COLO668 (cell line): ENCODE measurements at regions not wholly inside any gene's neighbourhood (a gene's known extent, or its start where the extent isn't known, plus 50 kb on each side); places are given as distances from the start of the nearest gene placed in this dataset.
"Not testable (repeated sequence)": the region's sequence is repeated elsewhere in the genome, so short reads cannot be mapped to it uniquely, and the experiment has no call there.

Source experiments
- DNase-seq: peaks from one replicate; lab custom pipeline; 2025; ENCODE audit not compliant: unreplicated experiment; lab: John Stamatoyannopoulos, UW

DNA sequence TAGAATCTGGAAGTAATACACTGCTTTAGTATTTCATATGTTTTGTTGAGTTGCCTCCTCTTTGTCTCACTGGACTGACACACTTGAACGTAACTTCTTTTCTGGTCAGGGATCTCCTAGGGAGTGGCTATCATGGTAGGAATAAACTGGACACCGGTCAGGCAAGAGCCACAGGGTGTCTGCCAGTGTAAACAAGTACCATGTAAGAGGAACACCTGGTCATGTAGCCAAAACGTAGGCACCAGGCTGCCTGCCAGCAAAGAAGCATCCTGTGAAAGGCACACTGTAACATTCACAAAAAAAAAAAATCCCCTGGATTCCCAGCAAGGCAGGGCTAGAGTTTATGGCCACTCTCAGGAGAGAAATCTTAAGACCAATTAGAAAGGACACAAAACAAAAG is 372.8 kb upstream of the RND3 start:
- DNase-seq = no peak

DNA sequence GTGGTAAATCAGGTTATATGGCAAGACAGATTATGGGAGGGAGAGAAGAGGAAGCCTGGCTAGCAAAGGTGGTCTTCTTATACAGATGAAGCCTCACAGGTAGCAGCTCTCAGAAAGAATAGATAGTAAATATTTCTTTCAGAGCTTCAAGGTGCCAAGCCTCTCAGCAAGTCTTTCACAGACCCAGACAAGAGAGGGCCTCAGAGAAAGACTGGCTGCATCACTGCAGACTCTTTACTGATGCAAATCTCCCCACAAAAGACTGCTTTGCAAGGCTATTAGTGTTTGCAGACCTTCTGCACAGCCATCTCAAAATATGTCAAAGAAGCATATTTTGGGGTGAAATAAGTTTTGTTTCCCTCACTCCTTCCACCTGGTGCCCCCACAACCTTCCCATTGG is 372.4 kb upstream of the RND3 start:
- DNase-seq = no peak

DNA sequence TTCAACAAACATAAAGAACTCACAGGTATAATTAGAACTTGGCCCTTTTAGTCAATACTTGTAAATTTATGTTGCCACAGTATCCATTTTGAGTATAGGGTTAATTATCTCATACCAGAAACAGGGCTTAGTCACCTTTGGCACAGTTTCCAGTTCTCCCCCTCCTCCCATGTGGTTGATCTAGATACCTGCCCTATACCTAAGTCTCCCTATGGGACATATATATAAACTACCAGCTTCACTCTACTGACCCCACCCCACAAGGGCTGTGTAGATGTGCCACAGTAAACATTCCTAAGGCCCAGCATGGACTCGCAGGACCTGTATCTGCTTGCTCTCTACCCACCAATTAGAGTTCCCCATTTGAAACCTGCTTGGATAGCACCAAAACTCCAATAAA is 371.7 kb upstream of the RND3 start:
- DNase-seq = no peak

DNA sequence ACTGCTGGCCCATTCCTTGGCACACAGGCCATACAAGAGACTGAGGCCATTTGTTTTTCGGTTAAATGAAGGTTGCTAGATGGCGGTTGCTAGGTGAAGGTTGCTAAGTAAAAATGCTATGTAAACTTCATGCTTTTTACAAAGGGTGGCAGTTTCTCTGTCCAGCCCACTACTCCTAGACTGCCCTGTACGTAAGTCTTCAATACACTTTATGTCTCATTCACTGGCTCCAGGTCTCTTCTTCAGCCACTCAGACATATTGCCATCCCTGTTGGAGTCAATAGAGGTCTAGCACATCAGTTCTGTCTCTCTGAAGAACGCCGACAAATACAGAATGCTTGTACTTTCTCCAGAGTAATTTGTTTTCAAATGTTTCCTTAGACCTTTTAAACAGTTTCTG is 370.9 kb upstream of the RND3 start:
- DNase-seq = no peak

DNA sequence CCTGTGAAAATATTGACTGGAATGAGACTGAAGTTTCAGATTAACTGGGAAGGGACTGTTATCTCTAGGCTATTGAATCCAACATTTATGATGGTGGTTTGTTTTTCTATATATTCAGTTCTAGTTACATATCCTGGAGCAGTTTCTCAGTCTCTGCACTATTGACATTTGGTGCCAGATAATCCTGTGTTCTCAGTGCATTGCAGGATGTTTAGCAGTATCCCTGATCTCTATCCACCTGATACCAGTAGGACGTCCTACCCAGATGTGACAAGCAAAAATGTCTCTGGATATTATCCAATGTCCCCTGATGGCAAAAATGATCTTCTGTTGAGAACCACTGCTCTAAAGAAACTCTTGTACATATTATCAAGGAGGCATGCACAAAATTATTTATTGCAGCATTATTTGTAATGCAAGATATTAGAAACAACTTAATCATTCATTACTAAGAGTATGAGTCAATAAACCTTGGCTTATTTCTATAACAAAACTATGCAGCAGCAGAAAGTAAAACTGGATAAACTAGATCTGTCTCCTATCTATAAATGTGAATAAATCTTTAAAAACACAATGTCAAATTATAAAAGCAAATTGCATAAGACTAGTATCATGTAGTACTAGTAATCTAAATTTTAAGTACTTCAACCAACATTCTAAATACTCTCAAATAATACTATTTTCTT is 369.3 kb upstream of the RND3 start:
- no peak for DNase-seq

DNA sequence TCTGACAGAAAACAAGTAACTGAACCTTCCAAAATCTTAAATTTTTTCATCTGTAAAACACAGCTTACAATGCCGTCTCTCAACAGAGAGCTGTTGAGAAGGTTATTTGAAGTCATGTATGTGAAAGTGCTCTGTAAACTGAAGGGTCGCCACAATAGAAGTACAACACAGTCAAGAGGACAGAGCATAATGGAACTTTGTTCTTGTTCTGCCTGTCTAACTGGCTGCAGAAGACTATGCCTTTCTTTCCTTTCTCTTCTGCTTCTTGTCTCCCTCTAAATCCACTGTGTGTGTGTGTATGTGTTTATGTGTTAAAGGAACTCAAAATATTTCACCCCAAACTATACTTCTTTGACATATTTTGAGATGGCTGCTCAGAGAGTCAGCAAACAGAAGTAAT is 365.8 kb upstream of the RND3 start:
- DNase-seq = no peak

DNA sequence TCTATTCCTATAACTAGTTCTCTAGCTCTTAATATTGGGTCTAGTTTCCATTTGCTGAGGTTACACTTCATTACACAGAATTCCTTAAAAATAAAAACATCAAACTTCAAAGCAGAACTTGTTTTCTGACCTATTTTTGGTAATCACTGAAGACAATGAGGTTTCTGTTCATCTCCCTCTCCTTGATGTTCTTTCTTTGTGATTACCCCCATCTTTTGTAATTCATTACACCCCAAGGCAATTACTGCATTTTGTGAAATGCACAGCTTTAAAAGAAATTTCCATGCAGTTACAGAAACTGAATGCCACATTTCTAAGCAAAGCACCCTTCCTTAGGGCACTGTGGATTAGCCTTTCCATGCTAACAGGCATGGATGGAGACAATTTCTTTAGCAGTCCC is 363.2 kb upstream of the RND3 start:
- DNase-seq = no peak

DNA sequence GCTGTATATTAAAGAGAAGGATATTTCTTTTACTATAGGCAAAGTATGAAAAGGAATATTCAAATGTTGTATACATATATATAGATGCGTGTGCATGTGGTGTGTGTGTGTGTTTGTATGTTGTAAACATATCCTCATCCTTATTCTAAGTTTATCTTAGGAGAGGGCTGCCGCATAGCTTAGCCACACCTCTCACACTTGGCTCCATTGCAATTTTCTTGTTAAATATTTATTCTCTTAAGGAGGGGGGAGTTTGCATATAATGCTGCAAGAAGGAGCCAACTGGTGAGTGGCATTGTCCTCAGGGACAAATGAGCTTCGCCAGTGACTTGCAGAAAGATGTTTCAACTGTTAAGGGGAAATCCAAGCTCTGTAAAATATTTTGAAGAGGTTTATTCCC is 360.1 kb upstream of the RND3 start:
- no peak for DNase-seq

DNA sequence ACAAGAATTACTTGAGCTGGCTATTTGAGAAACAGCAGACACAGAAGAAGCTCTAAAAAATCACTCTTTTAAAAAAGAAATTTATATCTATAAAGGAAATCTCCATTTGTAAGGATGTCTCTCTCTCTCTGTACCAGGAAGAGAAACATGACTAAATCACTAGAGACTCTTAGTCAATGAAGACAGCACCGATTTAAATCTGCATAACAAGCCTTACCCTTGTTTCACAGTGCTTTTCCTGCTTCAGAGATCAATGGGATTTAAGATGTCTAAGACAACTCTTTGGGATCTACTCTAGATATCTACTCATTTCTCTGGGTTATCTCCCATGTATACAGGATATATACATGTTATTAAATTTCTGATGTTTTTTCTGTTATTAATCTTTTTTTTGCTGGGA is 359.2 kb upstream of the RND3 start:
- DNase-seq = no peak

DNA sequence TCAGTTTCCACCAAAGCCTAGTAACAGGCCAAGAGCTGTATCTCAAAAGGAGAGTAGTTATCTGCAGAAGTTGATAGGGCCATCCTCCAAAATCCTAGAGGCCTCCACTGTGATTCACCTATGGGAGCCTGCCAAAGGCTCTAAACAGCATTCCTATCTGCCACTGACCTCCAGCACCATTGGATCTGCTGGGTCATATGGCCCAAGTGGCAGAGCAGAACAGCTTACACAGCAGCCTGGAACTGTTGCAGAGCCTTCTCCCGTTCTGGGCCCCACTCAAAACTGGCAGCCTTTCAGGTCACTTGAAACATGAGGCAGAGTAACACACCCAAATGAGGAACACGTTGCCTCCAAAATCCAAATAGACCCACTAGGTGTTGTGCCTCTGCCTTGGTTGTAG is 345.2 kb upstream of the RND3 start:
- DNase-seq = no peak

DNA sequence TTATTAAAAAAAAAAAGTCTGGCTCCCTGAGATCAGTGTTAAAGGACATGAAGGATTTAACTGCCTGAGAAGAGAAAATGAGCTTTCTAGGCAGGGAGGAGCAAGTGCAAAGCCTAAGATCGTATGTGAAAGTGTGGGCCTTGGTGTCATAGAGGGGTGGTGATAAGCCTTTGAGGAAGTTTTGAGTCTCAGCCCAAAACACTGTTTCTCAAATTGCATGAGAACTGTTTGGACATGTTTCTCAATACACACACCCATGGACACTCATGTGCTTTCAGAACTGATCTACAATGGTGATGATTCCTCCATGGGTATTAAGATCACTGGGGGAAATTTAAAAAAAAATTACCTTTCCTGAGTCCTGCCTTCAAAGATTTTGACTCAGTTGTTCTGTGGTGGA is 336.7 kb upstream of the RND3 start:
- DNase-seq = no peak

DNA sequence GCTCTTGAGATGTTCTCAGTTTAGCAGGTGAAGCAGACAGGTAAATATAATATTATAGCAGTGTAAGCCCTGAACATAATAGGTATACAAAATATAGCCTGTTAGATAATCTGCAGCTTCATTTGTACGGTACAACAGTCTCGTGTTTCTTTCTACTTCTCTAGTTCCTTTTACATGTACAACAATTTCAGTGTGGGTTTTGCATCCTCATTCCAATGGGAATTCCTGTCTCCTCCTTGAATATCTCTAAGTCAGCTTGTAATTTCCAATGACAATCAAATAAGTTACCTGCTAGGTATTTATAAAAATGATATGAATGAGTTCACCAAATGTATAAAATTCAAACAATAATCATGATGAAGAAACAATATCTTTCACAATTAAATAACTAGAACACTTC is 330.0 kb upstream of the RND3 start:
- no peak for DNase-seq

DNA sequence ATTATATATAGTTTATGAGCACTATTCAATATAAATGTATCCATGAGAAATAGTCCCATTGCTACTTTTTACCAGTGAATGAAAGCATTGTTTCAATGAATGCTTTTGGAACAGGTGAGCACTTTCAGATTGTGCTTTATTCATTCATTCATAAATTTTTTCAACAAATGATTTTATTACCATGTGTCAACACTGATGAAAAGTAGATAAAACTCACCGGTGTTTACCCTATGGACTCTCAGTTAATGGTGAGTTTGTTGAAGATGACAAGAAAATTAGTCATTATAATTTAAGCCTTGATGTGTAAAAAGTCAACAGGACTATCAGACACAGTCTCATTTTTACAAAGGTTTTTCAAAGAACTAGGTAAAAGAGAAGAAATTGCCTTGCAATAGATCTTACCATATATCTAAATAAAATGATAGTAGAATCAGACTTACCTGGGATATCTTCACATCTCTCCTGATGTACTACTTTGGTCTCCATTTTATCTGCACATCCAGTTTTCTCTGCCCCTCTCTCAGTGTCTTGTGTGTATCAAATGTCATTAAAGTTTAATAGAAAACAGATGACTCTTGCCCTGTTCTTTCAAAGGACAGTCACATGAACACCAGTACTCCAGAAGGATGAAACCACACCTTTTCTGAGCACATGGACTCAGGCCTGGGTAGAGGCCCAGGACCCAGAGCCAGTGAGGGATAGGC is 325.3 kb upstream of the RND3 start:
- DNase-seq = no peak

DNA sequence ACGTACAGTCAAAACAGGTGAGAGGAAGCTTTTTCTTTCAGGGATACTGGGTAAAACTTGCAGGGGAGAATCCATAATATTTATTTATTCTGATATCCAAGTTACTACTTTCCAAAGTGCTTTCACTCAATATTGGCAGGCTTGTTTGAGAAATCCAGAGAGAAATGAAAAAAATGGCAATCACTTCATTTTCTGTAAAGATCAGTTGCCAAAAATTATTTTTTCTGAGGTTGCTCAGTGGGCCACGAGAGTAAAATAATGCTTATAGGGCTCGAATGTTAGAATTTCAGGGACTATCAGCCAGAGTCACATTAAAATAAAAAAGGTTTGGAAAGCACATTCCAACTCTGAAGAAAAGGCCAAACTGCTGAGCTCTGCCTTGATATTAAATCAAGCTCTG is 324.6 kb upstream of the RND3 start:
- no peak for DNase-seq

DNA sequence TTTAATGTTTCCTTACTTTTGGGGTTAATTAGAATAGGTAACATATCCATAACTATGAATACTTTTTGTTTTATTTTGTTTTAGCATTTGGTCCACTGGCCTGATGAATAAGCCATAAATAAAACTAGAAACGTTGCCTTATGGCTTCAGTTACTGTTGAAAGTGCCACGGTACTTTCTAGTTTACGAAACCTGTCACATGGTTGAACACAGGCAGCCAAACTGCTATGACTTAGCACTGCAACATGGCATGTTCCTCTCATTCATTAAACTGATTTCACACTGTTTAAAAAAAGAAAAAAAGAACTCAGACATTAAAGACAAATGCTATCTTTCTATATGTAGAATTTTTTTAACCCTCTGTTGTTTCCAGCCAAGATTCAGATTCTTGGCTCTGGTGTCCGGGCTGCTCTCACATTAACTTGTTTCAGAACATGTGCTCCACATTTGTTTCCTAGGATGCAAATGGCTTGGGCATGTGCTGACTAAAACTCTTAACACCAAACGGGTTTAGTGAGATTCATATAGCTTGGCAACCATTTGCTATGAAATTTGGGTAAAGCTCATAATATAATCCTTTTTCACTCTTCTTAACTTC is 323.9 kb upstream of the RND3 start:
- DNase-seq = no peak

DNA sequence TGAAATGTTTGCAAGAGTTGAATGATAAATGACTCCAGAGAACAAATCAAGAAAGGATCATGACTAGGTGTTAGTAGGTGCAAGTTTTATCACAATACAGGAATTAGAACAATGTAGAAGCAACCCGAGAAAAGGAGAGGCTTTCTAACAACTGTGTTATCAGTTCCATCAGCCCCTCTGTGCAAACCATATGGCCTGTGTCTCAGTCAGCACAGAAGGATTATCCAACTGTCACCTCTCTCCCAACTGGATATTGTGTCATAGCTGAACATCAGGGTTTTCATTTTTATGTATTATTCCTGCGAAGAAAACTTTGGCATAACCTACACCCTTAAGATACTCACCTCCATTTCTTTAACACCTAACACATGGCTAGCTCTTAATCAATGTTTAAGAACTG is 321.6 kb upstream of the RND3 start:
- no peak for DNase-seq

DNA sequence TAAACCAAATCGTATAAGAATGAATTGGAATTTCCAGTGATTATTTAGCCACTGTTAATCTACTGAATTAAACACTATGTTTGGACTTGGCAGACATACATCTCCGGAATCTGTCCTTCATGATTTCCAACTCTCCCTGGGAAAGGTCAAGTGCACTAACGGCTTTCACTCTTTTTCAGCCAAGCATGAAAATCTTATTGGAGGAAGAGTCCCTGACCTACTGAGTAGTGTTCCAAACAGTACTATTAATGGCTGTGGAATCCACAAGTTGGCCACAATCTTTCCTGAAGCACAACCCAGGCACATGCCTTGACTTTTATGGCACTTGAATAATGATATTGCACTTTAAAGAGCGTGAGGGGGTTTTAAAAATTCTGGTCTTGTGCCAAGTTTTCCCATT is 318.9 kb upstream of the RND3 start:
- DNase-seq = no peak

DNA sequence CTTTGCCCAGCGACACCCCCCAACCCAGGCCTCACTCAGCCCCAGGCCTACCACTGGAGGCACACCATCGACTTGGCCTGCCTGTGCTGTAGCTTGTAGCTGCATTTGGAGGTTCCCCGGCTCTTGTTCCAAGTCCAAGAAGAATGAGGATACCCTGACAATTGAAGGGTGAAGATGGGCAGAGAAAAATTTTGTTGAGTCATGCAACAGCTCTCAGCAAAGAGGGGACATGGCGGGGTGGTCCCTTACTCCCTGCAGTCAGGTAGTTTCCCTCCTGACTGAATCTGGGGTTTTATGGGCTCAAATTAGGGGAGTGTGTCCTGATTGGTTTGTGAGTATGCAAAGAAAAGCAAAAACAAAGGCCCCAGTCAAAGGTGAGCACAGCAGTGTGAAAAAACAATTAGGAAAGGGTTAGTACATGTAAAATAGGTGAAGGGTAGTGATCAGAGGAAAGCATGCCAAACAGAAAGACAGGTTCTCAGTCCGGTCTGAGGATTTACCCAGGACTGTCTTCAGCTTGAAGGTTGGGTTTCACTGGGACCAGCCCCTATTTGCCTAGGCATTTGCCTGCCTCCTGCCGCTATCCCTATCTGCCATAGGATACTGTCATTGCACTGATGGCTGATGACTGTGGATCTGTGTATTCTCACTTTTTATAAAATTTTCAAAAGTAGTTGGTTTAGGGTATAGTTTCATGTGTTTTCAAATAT is 316.4 kb upstream of the RND3 start:
- no peak for DNase-seq

DNA sequence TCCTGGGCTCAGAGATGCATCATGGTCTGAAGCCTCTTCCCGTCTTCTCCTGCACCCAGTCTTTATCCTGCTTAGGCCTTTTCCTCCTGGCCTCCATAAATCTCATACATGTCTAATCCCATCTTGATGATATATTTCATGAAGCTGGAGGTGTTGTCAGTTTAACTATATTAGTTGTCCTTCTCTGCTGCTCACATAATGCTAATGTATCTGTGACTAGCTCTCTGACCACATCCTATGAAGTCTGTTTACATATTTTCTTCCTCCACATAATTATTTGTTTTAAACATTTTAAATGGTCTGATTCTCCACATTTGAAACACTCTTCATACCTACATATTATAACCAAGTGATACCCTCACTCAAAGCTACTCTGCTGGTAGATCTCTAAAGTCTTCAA is 315.2 kb upstream of the RND3 start:
- no peak for DNase-seq

DNA sequence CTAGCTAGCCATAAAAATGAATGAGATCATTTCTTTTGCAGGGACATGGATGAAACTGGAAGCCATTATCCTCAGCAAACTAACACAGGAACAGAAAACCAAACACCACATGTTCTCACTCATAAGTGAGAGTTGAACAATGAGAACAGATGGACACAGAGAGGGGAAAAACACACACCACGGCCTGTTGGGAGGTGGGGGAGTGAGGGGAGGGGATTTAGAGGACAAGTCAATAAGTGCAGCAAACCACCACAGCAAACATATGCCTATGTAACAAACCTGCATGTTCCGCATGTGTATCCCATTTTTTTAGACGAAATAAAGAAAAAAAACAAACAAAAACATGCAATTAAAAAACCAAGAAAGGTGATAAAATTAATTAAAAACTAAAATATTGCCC is 308.8 kb upstream of the RND3 start:
- DNase-seq = not testable (repeated sequence)

DNA sequence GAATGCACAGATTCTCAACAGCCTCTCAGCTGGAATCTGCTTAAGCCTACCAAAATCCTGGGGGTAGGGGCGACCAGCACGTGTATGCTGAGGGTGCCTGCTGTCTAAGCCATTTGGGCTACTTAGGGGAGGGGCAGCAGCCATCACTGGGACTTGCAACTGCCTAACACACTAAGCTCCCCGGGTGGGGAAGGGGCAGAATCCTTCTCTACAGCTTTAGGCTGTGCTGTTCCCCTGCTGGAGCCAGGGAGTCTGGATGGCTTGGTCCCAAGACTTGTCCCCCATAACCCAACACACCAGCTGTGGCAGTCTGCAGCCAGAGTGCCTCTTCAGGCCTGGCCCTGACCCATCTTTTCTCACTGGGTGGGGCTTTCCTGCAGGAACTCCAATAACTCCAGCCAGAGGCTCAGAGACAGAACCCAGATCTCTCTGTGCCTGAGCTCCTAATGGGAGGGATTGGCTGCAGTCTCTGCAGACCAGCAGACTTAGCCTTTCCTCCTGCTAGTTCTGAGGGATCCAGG is 305.4 kb upstream of the RND3 start:
- no peak for DNase-seq

DNA sequence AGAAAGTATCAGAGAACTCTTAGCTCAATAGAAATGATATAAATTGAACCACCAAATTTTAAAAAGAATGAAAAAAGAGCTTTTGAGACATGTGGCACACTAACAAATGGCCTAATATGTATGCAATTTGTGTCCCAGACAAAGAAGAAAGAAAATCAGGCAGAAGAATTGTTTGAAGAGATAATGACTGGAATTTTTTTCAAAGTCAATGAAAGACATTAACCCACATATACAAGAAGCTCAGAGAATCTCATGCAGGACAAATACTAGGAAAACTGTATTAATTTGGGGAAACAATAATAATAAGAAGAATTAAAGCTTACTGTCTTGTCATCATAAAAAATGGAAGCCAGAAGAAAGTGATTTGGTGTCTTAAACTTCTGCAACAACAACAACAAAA is 304.1 kb upstream of the RND3 start:
- no peak for DNase-seq
